HPDE6-E6E7 (cell line): ENCODE measurements at regions not wholly inside any gene's neighbourhood (a gene's known extent, or its start where the extent isn't known, plus 50 kb on each side); places are given as distances from the start of the nearest gene placed in this dataset.

ENCODE experiments used
- DNase-seq: peaks from one replicate; pipeline ENCODE4 v3.0.0; 2011; ENCODE audit warnings: missing footprints; ENCODE audit errors: extremely low spot score

DNA sequence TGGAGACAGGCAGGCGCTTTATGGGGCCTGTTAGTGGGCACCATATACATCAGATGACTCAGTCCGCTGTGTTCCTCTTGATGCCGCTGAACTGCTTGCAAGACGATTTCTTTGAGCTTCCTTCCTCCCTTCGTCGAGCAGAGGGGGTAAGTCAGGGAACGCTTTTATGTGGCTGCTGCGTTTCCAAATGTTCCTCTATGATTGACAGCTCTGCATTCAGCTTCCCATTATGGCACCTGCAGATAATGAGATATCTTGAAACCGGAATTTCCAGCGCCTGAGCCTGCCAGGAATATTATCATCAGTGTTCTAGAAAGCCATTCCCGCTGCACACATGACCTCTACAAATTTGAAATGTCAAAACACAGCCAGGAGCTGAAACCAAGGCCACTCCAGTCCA, 257.0 kb downstream of the TSHZ3 start:
- no peak for DNase-seq

DNA sequence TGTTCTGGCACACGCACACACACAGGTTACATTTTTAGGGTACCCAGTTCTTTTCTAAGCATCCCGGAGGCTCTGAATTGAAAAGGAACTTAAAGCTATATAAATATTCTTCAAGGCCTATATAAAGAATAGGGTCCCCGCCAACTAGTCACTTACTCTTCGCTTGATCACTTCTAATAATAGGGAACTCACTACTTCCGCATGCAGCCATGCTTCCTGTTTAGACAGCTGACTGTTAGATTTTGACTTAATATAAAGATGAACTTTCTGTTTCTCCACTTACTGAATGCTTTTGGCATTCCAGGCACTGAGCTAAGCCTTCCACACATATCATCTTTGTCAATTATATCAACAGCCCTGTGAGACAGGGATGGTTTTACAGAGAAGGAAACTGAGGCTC, 259.6 kb downstream of the TSHZ3 start:
- DNase-seq: no peak

DNA sequence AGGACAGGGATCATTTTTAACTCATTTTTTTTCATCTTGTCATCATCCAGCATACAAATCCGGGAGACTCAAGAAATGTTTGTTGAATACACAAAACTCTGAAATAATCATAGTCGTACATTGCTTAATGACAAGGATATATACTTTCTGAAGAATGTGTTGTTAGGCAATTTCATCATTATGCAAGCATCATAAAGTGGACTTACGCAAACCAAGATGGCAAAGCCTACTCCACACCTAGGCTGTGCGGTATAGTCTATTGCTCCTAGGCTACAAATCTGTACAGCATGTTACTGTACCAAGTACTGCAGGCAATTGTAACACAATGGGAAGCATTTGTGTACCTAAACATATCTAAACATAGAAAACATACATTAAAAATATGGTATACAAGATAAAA, 264.1 kb downstream of the TSHZ3 start:
- DNase-seq: no peak

DNA sequence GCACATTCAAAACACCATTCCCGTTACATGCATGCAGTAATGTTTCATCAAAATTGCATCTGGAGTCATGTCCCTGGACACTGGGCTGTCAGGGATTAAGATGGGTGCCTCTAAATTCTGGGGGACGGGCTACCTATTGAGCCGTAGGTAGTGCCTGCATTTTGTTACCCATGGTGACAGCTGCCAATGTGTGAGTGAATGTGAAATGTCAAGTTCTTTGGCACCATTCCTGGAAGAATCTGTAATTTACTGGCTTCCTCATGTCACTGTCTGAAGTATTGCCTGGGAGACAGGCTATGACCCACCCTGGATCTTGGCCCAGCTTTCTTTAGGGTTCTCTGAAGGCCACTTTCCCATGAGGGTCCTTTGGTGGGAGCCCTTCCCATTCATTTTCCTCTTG, 266.1 kb downstream of the TSHZ3 start:
- no peak for DNase-seq

DNA sequence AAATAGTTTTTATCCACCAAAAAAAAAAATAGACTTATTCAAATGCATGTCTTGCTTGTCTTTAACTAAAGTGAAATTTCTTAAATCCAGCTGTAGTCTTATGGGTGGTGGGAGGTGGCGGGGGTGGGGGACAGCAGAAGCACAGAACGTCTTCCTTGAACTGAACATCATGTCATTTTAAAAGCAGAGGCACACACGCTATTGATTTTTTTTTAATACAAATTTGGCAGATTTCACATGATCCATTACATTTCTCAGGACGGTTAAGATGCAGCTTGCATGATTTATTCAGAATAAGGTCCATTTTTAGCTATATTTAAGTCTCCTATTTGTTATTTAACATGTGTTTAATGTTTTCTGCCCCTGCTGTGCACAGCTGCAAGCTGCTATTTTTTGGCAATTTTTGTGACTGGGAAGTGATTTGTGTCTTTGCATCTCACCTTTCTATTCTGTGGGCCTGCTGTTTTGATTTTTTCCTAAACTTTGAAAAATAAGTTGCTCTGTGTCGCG, 274.0 kb downstream of the TSHZ3 start:
- no peak for DNase-seq

DNA sequence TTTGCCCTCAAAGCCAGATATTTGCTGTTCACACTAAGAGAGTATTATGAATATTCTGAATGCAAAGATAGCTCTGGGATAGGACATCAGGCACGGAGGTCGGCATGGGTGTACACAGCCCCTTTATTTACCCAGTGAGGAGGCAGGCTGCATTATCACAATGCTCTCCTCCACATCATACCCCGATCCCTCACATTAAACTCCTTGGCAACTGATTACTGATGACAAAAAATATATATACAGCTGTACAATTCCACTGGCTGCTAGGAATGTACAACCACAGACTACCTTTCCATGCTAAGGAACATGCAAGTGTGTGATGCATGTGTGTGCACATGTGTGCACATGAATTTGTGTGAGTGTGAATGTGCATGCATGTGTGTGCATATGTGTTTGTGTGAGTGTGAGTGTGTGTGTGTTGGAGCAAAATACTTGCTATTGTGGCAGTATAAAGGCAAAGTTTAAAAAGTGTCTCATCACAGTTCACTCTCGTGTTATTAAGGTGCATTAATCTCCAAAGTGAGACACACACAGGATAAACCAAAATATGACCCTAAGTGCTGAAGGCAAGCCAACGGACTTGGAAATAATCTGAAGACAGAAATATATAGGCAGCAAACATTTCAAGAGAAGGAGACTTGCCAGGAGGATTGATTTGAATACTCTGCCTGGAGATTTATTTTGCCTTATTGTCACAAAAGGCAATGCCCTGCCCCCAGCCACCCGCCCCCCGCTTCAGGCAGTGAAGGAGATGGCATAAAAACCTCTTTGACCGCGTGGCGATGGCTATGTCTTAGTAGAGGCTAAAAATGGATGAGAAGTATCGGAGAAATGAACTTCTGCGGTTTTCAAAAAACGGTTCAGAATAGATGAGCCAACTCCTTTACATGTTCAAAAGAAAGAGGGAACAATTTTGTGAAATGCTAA, 274.8 kb downstream of the TSHZ3 start:
- no peak for DNase-seq

DNA sequence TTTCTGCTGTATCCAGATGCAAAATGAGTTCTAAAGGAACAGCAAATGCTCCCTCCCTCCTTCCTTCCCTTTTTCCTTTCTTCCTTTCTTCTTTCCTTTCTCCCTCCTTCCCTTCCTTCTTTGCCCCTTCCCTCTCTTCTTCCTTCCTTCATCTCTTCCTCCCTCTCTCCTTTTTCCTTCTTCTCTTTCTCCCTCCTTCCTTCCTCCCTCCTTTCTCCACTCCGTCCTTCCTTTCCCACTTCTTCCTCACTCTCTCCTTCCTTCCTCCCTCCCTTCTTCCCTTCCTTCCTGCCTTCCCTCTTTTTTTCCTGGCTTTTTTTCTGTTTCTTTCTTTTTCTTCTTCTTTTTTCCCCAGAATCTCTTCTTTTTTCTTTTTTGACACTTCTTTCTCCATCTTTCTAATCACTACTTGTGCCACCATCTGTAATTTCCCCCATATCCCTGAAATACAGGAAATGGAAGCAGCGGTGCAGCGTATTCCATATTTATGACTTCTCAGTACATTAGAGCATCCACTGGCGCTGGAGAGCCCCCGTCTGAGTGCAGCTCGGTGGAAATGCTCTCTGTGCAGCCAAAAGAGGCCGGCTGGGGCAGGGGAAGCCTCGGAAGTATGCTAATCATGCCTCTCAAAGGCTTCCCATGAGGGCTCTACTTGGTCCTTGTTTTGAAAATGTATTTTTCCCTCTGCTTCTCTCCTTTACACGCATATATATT, 275.6 kb downstream of the TSHZ3 start:
- no peak for DNase-seq

DNA sequence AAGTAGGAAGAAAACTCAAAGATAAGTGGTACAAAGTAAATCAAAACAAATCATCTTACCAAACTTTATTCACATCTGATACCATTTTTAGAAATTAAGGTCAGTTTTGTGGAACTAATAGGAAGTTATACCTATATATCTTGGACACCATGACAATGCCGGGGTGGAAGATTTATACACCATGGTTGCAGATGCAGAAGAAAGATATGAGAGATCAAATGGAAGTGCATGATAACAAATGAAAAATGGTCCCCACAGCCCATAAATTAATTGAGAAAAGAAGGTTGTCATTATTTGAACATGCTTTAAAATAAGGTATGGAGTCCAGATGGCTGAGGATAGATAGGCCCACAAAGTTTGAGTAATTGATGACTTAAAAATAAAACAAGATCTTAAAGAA, 276.8 kb downstream of the TSHZ3 start:
- no peak for DNase-seq

DNA sequence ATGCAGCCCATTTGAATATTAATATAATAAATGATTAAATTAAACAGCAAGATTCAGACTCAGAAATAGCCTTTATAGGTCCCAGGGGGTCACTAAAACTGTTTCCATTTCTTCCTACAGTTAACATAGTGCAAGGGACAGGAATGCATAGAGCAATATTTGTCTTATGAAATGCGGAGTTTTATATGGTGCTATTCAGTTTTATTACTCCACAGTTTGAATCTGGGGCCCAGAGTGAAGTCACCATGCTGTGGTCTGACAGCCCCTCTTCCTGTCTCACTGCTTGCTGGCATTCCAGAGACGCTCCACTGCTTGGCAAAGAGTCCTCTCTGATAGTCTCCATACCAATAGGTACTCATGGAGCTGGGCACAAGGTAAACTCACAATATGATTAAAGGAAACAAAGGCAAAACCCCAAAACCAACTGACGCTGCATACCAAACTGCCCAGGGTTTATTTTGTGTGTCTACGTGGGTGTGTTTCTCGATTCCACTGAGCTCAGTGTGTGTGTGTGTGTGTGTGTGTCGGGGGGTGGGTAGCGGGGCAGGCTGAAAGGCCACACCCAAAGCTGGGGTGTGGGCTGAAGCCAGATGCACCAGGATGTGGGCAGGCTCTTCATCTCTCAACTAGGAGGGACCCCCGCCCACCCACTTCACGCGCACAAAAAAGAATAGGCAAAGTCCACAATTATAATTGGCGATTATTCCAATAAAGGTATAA, 277.9 kb downstream of the TSHZ3 start:
- no peak for DNase-seq

DNA sequence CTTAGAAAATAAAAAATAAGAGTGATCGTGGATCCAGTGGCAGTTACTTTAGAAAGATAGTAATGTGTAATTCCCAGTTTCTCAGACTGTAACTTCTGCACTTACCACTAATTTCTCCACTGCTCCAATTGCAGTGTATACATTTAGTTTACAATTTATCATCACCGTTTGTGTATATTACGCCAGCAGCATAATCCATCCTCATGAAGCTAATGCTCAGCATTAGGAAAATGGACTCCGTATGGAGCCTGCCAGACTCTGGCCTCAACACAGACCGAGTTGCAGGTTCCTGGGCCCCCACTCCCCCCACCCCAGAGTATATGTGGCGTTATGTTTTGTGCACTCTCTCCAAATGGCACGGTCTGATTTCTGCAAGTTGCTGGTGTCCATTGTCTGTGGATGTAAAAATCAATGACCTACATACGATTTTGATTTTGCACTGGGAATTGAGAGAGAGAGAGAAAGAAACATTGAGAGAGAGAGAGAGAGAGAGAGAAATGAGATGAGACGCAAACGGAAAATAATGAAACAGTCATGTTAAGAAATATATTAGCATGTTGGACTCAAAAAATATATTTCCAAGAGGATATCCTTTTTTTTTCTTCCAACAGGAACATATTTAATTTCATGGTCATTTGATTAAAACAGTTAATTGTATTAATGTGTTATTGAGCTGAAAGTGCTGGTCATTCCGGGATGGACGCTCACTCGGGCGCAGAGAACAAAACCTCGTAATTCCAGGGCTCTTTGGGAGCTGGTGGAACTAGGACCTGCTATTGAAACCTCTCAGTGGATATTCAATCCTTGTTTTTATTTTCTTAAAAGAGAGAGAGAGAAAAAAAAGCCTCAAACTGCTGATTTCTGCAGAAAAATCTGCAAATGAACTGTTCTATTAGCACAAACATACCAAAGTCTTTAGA, 278.8 kb downstream of the TSHZ3 start:
- no peak for DNase-seq

DNA sequence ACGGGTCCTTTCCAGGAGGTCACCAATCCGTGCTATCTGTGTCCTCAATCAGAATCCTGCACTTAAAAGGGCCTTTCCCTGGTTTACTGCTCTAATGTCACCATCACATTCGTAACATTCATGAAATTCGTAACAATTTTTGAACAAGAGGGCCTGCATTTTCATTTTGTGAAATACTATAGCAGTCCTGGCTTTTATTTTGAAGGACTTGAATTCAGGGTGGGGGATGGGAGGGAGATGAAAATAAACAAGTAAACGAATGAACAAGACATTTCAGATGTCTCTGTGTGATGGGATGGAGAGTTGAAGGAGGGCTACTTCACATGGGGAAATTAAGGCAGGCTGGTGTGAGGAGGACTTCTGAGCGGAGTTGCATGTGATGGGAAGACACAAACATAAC, 281.0 kb downstream of the TSHZ3 start:
- DNase-seq: no peak

DNA sequence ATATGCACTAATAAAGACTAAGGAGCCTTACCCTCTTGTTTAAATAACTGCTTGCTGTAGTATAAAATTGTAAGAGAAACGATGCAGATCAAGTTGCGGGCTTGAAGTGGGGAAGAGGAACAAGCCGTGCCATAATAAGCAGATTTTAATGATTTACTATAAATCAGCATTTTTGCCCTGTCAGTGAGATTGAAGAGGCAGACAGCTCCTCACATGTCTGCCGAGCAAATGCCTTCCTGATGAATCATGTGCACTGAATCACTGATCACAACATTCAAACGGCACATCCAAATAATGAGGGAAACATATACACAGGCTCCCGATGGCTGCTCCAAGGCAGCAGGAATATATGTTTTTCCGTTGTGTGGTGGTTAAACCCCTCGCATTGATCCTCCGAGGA, 282.9 kb downstream of the TSHZ3 start:
- DNase-seq: peak; percentile 4

DNA sequence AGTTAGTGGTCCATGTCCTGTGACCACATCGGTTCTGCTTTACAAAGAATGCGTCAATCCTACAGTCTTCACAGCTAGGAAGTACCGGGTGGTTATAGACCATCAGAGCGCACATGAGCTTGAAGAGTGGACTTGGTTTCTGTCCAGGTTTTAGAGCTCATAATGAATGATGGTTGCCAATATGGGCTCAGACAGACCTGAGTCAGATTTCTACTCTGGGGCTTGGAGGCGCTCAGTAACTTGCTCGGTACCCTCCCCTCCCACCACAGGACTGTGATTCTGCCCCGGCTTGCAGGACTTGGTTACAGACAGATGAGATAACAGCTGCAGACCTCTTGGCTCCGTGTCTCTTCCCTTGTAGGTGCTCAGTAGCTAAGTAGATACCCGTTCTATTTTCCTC, 284.7 kb downstream of the TSHZ3 start:
- DNase-seq: no peak

DNA sequence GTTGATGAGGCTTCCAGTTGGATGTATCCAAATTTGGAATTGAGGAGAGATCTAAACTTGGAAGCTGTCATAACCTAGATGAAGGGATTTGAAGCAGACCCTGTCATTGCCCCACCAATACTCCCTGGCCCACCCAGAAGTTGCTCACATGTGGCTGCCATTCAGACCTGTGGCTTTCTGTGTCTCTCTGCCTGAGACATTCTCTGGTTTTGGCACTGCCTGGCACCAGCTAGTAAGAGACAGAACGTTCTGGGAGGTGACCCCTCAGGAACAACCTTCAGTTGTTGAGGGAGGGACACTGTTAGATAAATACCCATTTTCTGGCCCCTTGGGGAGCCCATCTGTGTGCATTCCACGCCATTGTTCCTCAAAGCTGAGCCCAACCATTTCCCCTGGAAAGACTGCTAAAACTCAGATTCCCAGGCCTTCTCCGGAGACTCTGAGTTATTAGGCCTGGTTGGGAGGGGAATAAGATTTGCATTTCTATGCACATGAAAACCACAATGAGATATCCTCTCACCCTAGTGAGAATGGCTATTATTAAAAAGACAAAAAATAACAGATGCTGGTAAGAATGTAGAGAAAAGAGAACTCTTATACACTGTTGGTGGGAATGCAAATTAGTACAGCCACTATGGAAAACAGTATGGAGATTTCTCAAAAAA, 290.4 kb downstream of the TSHZ3 start:
- DNase-seq: no peak

DNA sequence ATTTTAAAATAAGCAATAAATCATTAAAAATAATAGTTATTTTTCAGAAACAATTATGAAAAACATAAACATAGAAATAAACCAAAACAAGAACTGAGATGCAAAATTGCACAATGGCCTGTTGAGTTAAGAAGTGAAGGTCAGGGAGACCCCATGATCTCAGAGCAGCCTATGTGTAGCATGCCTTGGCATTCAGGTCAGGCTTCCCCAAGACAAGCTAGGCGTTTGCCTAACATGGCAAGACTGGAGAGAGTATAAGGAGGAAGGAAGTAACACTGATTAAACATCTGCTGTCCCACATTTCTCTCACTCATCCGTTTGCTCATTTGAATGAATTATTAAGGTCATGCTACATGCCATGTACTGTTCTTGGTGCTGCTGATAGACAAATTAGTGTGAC, 291.8 kb downstream of the TSHZ3 start:
- no peak for DNase-seq

DNA sequence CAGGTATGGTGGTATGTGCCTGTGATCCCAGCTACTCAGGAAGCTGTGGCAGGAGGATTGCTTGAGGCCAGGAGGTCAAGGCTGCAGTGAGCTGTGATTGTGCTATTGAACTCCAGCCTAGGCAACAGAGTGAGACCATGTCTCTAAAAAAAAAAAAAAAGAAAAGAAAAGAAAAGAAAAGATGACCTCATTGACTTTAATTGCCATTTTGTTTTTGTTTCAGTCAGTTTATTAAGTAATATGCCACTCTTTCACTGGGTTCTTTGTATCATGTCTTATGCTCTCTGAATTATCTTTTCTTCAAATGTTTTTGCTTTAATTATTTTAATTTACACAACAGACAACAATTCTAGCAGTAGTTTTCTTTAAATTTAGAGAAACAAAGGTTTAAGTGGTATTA, 293.8 kb downstream of the TSHZ3 start:
- no peak for DNase-seq

DNA sequence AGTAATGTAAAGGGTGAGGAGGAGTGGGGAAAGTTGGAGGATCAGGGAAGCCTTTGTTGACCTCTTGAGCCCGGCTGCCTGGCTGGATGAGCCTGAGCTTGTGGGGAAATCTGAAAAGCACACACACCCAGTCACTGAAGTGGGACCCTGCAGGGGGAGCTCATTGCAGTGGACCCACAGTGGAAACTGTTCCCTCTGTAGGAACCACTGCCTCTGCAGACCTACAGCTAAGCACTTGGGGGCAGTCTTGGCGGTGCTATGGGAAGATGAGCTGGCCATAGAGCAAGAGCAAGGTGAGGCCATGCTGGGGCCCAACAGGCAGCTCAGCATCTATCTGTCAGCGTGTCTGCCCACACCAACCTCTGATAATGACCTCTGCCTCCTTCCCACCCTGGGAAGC, 294.8 kb downstream of the TSHZ3 start:
- no peak for DNase-seq

DNA sequence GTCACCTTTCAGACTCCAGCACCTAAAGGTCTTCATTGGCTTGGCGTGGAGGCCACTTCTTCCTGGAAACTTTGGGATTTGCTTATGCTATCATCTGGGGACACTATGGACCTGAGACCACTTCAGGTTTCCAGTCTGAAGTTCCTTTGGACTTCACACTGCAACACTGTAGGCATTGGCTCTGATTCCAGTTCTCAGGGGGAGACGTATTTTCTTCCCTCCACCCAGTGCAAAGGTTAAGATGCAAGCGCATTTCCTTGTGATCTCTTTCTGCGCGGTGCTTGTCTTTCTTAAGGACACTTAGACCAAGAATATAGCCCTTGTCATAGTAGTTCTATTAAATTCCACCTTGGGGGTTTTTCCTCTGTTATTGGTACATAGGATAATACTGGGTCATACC, 299.8 kb downstream of the TSHZ3 start:
- no peak for DNase-seq

DNA sequence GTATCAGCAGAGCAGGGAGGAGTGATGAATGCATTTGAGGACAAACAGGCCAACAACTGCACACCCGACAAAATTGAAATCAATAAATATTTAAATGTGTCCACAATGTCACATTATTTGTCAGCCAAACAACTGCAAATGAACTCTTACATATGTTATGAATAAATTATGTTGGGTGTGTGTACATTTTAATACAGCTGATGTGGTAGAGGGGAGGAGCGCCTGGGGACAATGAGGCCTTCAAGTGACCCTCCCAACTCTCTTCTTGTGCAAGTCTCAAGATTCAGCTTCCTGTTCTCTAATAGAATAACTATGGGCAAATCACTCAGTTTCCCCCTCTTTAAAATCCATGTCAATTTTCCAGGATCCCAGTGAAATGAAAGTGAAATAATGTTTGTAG, 303.2 kb downstream of the TSHZ3 start:
- DNase-seq: no peak

DNA sequence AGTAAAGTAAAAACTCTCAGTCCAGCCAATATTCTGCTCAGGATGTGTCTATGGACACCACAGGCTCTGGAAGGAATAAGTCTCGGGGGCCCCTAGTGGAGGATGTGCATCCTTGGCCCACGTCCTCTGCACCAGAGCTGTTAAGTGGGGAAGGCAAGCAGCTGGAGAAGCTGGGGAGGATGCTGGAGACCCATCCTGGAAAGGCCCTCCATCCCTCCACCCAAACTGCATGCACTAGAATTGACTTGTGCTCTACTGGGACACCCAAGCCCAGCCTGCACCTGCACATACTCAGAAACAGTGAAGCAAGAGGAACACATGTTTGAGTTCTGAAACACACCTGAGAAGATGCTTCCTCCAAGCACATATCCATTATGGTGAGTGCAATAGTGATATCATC, 307.8 kb downstream of the TSHZ3 start:
- DNase-seq: no peak

DNA sequence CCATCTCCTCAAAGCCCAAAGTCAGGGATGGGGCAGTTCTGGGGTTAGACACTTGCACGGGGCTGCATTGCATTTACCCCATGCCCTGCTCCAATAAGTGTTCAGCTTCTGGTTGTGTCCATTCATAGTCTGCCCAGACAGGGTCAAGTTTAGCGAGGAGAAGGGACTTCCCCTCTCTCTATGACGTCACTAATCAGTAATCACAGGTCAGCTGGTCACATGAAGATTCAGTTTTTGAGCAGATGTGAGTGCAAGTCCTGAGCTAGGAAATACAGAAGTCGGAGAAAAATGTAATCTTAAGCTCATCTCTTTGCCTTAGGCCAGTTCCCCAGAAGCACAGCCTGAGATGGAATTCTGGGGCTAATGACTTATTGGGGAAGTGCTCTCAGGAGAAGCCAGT, 310.1 kb downstream of the TSHZ3 start:
- DNase-seq: no peak
